EL (cell line): ENCODE measurements at regions not wholly inside any gene's neighbourhood (a gene's known extent, or its start where the extent isn't known, plus 50 kb on each side); places are given as distances from the start of the nearest gene placed in this dataset.
"Not testable (repeated sequence)": the region's sequence is repeated elsewhere in the genome, so short reads cannot be mapped to it uniquely, and the experiment has no call there.

ENCODE experiments used
- DNase-seq: peaks from one replicate; pipeline ENCODE4 v3.0.0-alpha.2; 2016

DNA sequence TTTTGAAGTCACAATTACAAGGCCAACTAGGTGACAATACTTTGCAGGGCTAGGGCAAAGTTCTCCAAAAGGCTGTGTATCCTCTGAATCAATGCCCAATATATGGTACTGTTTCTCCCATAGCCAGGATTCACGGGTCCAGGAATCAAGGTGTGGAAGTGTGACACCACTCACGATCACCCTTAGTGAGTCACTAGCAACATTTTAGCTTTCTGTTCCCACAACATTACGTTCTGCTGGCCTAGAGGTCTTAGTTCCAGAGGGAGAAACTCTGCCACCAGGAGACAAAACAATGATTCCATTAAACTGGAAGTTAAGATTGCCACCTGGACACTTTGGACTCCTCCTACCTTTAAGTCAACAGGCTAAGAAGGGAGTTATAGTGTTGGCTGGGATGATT is 88.5 kb upstream of the RANBP6 start:
- not testable (repeated sequence) for DNase-seq

- peak; percentile 92 for DNase-seq
Observed at GRCh38 chr9:6102336-6102987, 87.0 kb upstream of the RANBP6 start.

DNA sequence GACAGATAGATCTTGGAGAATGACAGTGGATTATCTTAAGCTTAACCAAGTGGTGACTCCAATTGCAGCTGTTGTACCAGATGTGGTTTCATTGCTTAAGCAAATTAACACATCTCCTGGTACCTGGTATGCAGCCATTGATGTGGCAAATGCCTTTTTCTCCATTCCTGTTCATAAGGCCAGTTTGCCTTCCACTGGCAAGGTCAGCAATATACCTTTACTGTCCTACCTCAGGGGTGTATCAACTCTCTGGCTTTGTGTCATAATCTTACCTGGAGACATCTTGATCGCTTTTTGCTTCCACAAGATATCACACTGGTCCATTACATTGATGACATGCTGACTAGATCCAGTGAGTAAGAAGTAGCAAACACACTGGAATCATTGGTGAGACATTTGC is 86.3 kb upstream of the RANBP6 start:
- DNase-seq, result not testable (repeated sequence)

DNA sequence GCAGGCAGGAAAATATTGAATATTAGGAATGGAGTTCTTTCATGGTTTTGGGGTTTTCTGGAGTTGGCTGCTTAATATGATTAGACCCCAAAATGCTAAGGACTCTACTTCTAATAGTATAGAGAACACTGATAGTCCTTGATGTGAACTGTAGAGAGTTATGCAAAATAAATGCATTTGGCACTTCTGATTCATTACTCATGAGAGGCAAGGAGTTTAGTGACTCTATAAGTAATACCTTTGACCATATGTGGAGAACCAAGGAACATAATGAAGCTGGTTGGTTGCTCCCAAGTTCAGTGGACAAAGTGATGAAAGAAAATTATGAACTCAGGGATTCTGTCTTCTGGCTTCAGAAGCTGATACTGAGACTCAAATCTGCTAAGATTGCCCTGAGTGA is 83.9 kb upstream of the RANBP6 start:
- not testable (repeated sequence) for DNase-seq

GRCh38 chr9:6098431-6098830 is 83.0 kb upstream of the RANBP6 start:
- peak; percentile 25 for DNase-seq

DNA sequence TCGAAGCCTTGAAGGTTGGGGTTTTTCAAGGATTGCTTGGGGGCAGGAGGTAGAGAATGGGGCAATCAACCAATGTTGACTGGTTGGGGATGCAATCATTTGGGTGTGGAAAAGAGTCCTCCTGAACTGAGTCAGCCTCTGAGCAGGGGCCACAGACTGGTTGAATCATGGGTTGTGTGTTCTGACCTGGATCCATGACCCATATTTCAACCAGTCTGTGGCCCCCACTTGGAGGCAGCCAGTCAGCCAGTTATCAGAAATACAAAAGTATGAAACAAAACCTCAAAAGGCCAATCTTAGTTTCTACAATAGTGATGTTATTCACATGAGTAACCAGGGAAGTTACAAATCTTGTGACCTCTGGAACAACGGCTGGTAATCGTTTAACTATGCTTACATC is 81.4 kb upstream of the RANBP6 start:
- DNase-seq, result peak; percentile 82

DNA sequence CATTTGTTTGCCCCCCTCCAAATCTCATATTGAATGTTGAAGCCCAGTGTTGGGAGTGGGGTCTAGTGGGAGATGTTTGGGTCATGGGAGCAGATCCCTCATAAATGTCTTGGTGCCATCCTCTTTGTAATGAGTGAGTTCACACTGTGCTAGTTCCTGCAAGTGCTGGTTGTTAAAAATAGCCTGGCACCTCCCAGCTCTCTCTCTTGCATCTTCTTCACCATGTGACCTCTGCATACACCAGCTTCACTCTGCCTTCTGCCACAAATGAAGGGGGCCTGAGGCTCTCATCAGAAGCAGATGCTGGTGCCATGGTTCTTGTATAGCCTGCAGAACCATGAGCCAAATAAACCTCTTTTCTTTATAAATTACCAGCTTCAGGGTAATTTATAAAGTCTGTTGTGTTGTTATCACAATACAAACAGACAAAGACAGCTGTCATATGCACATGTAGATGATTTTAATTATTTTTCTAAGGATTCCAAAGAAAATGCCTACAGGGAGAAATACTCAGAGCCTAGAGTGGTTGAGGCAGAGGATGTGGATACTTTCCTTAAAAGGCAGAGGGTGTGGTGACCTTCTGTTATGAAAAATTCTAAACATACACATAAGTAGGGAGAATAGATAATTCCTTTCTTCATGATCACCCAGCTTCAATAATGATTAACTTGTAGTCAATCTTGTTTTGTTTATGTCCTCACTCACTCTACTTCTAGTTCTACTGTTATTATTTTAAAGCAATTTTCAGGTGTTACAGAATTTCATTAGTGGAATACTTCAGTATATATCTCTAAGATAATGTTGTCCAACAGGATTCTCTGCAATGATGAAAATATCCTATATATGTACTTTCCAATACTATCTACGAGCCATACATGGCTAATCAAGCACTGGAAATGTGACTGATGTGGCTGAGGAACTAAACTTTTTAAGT is 75.1 kb upstream of the RANBP6 start:
- DNase-seq, result no peak

DNA sequence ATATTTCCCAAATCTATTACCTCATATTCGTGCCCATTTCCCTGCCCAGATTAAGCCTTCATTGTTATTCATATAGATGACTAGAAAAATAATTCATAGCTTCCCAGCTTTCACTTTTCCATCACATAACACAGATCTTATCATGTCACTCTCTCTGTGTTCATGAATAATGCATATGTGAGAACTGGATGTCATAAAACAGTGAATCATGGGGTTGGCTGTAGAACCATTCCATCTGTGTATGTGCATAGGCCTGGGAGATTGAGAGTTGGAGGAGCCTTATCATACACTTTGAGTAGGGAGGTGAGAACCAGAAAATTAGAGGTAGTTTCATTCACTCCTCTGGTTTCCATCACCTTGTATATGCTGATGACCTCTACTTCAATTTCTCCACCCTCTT is 73.9 kb upstream of the RANBP6 start:
- no peak for DNase-seq

GRCh38 chr9:6086006-6086655 is 70.7 kb upstream of the RANBP6 start:
- DNase-seq, result no peak

DNA sequence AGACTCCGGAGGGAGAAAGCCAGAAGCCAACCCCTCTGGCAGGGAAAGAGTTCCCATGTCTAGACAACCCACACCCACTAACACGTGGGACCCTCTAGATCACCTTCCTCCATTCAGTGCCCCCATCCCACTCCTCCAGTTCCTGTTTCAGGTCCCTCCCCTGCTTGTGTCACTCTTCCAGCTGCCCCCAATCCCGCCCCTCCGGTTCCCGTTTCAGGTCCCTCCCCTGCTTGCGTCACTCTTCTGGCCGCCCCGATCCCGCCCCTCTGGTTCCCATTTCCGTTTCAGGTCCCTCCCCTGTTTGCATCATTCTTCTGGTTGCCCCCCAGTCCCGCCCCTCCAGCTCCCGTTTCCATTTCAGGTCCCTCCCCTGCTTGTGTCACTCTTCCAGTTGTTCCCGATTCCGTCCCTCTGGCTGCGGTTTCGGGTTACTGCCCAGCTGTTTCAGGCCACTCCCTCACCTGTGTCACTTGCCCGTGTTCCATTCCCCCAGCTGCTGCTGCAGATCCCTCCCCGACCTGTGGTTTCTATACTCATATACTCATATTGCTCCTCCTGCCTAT is 64.8 kb upstream of the RANBP6 start:
- peak; percentile 92 for DNase-seq

DNA sequence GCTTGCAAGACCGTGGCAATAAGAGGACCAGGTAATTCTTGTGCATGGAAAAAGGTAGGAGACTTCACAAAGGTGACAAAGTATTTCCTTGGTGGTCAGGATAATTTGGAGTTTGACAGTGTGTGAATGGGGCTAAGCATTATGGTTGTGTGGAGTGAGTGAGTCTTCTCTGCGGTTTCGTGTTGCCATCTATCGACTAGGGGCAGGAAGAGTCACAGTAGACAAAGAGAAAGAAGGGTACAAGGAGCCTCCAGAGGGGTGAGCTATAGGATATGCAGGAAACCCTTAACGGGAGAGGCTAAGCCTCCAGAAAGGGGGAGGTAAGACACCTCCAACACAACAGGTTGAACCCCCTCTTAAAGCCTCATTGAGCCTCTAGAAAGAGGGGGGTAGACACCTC is 64.0 kb upstream of the RANBP6 start:
- no peak for DNase-seq

- no peak for DNase-seq
Observed at GRCh38 chr9:6078382-6079105, 63.1 kb upstream of the RANBP6 start.

DNA sequence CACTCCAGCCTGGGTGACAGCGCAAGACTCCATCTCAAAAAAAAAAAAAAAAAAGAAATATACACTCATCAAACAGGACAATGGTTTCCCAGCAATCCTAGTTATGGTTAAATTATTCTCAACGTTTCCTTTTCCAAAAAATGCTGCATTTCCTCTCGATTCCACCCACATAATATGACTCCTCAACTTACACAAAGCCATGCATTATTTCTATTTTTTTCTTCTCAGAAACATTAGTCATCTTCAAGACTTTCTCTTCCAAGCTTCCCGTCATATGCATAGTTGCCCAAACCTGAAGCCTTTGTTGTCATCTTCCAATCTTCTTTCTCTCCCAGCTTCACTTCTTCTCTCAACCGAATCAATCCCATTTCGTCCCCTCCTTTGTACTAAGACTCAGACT is 61.4 kb upstream of the RANBP6 start:
- no peak for DNase-seq

DNA sequence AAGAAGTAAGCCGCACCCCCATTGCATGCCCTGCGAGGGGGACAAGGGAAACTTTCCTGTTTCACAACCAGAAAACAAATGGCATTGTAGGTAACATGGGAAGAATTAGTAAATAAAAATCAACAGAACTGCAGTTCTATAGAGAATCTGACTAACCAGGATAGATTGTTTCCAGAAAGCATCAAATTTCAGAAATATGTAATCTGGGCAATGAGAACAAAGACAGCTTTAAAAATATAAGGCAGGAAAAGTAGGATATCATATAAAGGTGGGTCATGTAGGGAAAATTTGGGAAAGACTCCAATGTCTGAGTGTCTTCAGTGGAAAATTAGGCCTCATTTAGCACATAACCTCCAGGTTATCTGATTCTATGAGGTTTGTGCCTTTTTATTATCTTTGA is 58.3 kb upstream of the RANBP6 start:
- DNase-seq, result no peak

DNA sequence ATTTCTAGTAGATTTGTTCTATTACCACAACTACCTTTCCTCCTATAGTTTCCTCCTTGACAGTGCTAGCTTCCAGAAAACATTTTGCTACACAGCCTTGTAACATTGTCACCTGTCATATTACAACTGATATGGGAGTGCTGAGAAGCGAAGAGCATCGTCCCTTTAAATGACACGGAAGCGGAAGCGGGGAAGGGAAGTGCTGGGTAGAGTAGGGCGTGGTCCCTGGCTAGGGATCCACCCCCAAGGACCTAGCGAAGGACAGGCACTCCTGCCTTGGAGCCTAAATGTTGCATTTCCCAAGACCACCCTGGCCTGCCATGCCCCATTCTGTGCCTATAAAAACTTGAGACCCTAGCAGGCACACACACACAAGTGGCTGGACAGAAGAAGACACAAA is 57.4 kb upstream of the RANBP6 start:
- no peak for DNase-seq

- no peak for DNase-seq
Observed at GRCh38 chr9:6072453-6072852, 57.0 kb upstream of the RANBP6 start.

DNA sequence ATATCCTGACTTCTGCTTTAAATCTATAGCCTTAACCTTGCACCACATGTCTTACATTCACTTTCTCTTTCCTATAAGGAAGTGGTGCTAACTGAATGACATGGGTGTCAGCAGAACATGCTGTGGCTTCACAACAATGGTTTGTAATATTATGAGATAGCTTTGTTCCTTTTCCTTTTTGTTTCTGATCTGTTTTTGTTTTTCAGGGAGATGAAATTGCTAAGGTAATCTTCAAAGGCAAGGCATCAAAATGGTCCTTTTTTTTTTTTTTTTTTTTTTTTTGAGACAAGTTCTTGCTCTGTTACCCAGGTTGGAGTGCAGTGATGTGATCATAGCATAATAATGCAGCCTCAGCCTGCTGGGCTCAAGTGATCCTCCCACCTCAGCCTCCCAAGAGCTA is 53.6 kb upstream of the RANBP6 start:
- no peak for DNase-seq

- no peak for DNase-seq
Observed at GRCh38 chr9:6067426-6067825, 52.0 kb upstream of the RANBP6 start.
